Left ventricle myocardium superior (tissue), 1 donor: ENCODE measurements at regions not wholly inside any gene's neighbourhood (a gene's known extent, or its start where the extent isn't known, plus 50 kb on each side); places are given as distances from the start of the nearest gene placed in this dataset.
"Not testable (repeated sequence)": the region's sequence is repeated elsewhere in the genome, so short reads cannot be mapped to it uniquely, and the experiment has no call there.

Source experiments
- ATAC-seq: fragments of 200-7000 bp; cut with Tn5 transposase; one replicate; pipeline ENCODE4 v1.9.1; 2020; ENCODE audit warnings: mild to moderate bottlenecking, moderate library complexity
- DNase-seq: peaks from one replicate; pipeline ENCODE4 v3.0.0-alpha.2; 2020
- intact Hi-C: fragments of 100-400 bp; cut with micrococcal nuclease; formaldehyde crosslinking; loops from one replicate; pipeline ENCODE4 v1.11.0; 2022
- donor health status: DM: no; HTN: yes; CAD: no; lungs with severe emphysema.

- ATAC-seq (no peak), DNase-seq (no peak)
- intact Hi-C loops, result no loop called here
These were observed 52.4 kb upstream of the GOLGA8J start for GRCh38 chr15:30030345-30030744.

DNA sequence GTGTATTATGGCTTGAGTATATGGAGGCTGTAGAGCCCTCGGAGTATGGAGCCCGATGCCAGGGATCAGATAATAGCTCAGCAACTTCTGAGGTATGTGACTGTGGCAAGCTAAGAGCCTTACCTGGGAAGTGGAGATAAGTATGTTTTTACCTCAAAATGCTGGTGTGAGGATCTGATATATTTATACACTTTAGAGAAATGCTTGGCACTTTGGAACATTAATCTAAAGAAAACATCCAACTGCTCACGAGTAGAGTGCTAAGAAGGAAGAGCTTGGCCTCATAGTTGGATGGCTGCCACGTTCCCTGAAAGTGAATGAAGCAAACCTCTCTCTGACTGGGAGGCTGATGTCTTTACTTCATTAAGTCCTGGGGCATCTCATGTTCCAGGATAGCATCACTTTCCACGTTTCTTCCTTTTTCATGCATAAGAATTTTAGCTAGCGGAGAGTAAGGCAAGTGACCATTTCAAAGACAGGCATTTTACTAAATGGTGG lies 58.9 kb upstream of the GOLGA8J start:
- no peak for DNase-seq
- no peak for ATAC-seq
- intact Hi-C loops, result no loop called here

- intact Hi-C loops, result no loop called here
- no peak for DNase-seq
- ATAC-seq, result no peak
These were observed 72.0 kb upstream of the GOLGA8J start for GRCh38 chr15:30010746-30011145.

- intact Hi-C loops, result no loop called here
These were observed 74.6 kb upstream of the GOLGA8J start for GRCh38 chr15:30008156-30008555.

GRCh38 chr15:30001602-30002001 lies 81.2 kb upstream of the GOLGA8J start:
- ATAC-seq (peak; percentile 51), DNase-seq (no peak)
- intact Hi-C loops, result no loop called here

More at GRCh38 chr15:30008156-30008555, 74.6 kb upstream of the GOLGA8J start:
- ATAC-seq (no peak), DNase-seq (no peak)

DNA sequence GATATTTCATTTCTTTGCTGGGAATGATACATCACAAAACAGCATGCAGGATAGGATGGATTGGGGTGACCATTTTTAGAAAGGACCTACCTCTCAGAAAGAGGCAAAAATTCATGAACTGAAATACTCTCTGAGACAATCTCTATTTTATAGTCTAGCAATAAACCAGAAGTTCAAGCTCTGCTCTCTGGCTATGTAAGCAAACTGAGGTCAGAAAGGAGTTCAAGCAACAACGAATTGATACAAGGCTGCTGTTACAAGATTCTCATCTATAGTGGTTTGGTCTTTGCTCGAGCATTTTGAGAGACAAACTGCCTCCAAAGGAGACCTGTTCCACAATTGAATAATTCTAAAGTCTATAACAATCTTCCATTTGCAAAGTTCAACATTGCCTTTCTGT lies 84.7 kb upstream of the GOLGA8J start:
- intact Hi-C loops, result no loop called here
- DNase-seq, result no peak

DNA sequence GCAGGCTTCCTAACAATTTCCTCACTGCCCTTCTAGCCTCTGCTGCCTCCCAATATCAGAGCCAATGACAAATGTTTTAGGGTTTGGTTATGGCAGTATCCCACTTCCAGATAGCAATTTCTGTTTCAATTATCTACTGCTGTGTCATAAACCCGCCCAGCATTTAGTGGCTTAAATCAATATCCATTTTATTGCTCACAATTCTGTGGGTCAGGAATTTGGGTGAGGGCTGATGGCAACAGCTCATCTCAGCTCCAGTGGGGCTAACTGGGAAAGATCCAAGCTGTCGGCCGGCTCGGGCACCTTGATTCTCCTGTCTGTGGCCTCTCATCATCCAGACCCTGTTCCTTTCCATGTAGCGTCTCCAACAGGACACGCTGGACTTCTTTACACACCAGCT lies 85.3 kb upstream of the GOLGA8J start:
- DNase-seq, result no peak
- intact Hi-C loops, result no loop called here
- ATAC-seq, result no peak

More for the DNA sequence above, 84.7 kb upstream of the GOLGA8J start:
- no peak for ATAC-seq

DNA sequence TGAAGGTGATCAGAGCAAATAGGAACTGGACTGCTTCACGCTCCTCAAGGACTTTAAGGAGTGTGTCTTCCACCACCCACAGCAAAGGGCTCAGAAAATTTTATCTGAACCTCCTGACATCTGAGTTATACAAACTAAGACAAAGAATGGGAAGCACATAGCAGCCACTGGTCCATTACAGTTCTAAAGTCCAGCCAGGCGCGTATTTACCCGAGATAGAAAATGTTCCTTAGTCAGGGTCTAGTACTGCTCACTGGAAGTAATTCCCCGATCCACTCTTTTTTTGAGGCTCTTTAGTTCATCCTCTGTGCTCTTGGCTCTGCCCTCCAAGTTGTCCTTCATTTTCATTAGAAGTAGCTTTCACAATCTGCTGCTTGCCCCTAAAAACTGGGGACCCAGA lies 88.5 kb upstream of the GOLGA8J start:
- DNase-seq (no peak), ATAC-seq (no peak)
- intact Hi-C loops, result no loop called here

DNA sequence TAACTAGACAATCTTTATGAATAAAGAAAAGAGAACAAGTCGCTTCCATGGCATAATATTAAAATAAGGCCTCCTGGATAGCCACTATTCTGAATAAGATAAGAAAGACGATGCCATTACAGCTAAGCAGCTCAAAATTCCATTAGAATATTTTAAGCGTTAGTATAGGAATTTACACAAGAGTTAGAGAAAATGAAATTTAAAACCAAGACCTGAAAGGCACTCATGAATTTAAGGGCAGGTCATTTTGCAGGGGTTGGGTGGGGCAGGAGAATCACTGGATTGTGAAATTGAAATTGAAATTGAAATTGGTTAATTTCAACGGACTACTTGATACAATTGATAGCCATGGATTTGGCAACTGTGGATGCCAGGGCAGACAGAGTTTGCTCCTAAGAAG lies 91.8 kb upstream of the GOLGA8J start:
- ATAC-seq (no peak), DNase-seq (no peak)
- intact Hi-C loops, result no loop called here

DNA sequence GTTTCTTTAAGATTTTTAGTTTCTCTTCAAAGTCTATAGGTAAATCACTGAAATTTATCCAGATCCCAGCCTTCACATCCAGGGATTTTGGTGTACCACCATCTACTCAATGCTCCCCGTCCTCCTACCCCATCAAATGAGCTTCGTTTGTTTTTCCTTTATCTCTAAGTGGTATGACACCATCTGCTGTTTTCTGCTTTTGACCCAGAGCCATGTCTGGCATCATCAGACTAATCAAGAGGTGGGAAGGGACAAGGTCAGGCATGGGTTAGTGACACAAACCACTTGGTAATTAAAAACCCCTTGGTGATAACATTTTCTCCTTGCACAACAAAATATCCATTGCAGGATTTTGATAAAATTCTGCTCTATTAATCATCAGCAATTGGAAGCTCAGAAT lies 92.7 kb upstream of the GOLGA8J start:
- DNase-seq (no peak), ATAC-seq (peak; percentile 32)
- intact Hi-C loops, result no loop called here

DNA sequence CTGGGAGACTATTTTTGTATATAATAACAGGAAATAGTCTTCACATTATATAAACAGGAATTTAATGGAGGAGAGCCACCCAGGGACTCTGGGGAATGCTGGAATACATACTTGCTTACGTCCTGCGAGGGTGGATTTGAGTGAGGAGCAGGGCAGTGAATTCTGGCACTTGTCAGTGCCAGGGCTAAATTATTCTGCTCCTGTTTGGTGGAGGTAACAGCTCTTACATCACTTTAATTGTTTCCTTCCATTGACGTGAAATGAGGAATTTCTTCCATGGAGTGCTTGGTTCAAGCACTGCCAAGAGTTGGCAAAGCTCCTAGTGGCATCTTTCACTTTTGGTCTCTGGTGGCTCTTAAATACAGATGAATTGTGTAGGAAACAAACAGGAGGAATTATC lies 94.1 kb upstream of the GOLGA8J start:
- peak; percentile 38 for ATAC-seq
- no peak for DNase-seq
- intact Hi-C loops, result no loop called here

- intact Hi-C loops, result no loop called here
- no peak for ATAC-seq
- DNase-seq, result no peak
These were observed 95.8 kb upstream of the GOLGA8J start for GRCh38 chr15:29986946-29987345.

GRCh38 chr15:29978411-29979382 lies 104.1 kb upstream of the GOLGA8J start:
- intact Hi-C loops, result no loop called here
- DNase-seq, result no peak
- peak; percentile 43 for ATAC-seq

DNA sequence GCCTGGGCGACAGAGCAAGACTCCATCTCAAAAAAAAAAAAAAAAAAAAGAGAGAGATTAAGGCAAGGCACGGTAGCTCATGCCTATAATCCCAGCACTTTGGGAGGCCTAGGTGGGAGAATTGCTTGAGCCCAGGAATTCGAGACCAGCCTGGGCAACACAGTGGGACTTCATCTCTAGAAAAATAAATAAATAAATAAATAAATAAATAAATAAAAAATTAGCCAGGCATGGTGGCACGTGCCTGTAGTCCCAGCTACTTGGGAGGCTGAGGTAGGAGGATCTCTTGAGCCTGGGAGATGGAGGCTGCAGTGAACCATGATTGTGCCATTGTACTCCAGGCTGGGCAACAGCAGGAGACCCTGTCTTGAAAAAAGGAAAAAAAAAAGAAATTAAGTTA lies 108.7 kb upstream of the GOLGA8J start:
- DNase-seq, ATAC-seq, intact Hi-C loops: not testable (repeated sequence)

- intact Hi-C loops, result no loop called here
- no peak for DNase-seq
- ATAC-seq, result no peak
These were observed 110.7 kb upstream of the GOLGA8J start for GRCh38 chr15:29972051-29972450.

DNA sequence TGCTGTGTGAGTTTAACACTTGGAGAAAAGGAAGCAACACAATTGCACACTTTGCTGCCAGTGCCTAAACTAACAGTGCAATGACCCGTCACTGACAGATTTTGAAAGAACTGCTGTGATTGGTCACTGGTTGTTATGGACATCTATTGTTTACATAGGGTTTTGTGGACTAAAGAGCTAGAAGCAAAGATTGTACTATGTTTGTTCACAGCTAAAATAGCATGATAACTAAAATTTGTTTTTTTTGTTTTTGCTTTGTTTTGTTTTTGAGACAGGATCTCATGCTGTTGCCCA lies 112.4 kb upstream of the GOLGA8J start:
- intact Hi-C loops, result no loop called here
- no peak for DNase-seq
- ATAC-seq, result no peak

DNA sequence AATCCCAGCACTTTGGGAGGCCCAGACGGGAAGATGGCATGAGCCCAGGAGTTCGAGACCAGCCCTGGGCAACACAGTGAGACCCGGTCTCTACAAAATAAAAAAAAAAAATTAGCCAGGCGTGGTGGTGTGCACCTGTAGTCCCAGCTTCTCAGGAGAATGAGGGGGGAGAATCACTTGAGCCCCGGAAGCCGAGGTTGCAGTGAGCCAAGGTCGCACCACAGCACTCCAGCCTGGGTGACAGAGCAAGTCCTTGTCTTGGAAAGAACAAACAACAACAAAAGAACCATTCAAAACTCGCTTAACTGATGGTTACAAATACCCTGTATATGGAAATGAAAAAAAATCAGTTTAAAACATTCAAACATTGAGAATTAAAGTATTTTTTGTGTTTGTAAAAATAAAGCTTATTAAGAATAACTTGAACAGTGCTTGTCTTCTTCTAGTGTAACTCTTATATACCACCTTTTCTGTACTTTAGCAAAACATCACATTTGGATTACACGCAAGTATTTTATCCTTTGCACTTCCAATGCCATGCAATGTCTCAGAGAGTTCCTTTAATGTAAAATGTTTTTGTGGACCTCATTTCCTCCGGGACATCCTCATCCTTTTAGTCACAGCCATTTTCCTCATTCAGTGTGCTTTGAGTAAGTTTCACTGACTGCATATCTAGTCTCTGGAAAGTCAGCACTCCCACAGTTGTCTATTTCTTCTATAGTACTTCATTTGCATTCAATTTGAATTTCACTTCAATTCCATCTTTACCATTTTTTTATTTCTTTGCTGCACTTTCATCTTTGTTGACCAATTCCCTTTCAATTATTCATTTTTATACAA lies 113.0 kb upstream of the GOLGA8J start:
- no peak for DNase-seq
- ATAC-seq, result no peak
- intact Hi-C loops, result no loop called here

DNA sequence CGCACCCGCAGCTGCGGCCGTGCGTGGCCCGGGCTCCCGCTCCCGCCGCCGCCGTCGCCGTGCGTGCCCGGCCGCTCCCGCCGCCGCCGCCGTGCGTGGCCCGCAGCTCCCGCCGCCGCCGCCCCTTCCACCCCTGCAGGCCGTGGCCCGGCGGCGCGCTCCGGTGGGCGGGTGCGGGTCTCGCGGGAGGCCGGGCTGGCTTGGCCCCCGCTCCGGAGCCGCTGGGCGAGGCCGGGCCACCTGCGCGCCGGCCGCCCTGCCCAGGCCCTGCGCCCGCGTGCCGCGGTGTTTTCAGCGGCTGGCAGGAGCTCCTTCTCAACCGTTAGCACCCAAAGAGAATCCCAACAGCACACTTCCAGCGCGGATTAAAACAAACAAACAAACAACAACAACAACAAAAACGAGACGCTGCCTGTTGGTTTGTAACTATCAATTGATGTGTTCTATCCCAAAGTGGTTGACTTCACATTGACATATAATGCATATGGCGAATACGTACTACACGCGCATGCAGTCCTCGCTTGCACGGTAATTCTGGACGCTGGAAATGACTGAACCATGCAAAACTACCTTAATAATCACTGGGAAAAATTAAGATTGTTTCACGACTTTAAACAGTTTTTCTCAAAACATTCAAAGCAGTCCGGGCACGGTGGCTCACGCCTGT lies 113.7 kb upstream of the GOLGA8J start:
- DNase-seq, result peak; percentile 29
- no peak for ATAC-seq
- intact Hi-C loops, result no loop called here

DNA sequence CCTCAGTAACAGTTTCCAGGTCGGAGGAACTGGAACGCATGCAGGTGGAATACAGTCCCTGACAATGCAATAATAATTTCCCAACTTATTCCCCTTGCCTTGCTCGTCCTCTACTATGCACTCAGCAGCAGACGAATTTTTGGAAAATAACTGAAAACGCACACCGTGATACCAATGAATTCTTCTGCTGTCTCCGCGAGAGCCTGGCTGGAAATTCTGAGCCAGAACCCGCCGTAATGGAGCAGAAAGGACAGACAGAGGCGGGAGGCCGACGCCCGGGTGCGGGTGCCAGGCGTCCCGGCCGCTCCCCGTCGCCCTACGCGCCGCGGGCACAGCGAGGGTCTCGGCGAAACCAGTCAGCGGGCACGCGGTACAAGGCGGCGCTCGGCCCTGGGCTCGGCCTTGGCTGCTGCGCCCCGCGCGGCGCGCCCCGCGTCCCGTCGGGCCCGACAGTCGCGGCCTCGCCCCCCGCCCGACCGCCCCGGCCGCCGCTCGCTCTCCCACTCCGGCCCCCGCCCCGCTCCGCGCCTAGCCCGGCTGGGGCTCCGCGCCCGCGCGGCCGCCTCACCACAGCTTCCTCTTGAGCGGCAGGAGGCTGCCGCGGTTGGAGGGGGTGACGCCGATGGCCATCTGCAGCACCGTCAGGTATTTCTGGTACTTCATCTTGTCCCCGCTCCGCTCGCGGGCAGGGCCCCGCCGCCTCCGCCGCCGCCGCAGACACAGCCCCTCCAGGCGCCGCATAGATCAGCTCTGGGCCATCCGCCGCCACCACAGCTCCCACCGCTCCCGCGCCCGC lies 114.5 kb upstream of the GOLGA8J start:
- DNase-seq, result no peak
- intact Hi-C loops, result no loop called here
- no peak for ATAC-seq
